Natural killer cell (primary cell): ENCODE measurements at regions not wholly inside any gene's neighbourhood (a gene's known extent, or its start where the extent isn't known, plus 50 kb on each side); places are given as distances from the start of the nearest gene placed in this dataset.

Experiments used
- ATAC-seq, 3 donors: fragments of 150-1000 bp in 2 of 3; fragments of 200-7000 bp in 1 of 3; cut with Tn5 transposase; 1 replicate in 1 of 3; 2 replicates in 2 of 3; pipeline ENCODE4 v1.10.0; 2021; ENCODE audit warnings: mild to moderate bottlenecking in 2 of 3, moderate library complexity in 2 of 3
- DNase-seq, 2 donors: peaks; one replicate each; pipeline versions ENCODE4 v3.0.0 to v3.0.0-alpha.2; 2013 to 2021; ENCODE audit warnings: mixed read lengths in 1 of 2
- H3K27ac ChIP-seq: one replicate; pipeline ENCODE4 v1.5.1; 2013; ENCODE audit warnings: mild to moderate bottlenecking, low read length
- H3K27me3 ChIP-seq: one replicate; pipeline ENCODE4 v1.6.1; 2013; ENCODE audit warnings: low read length; ENCODE audit not compliant: control insufficient read depth, insufficient read depth
- H3K36me3 ChIP-seq: one replicate; pipeline ENCODE4 v1.6.1; 2013; ENCODE audit warnings: low read length; ENCODE audit not compliant: control insufficient read depth, insufficient read depth
- H3K4me1 ChIP-seq: one replicate; pipeline ENCODE4 v1.6.1; 2013; ENCODE audit warnings: low read length; ENCODE audit not compliant: control insufficient read depth, insufficient read depth
- H3K4me3 ChIP-seq: one replicate; pipeline ENCODE4 v1.5.1; 2013; ENCODE audit warnings: low read length
- H3K9me3 ChIP-seq: one replicate; pipeline ENCODE4 v1.6.1; 2013; ENCODE audit warnings: low read length; ENCODE audit not compliant: control insufficient read depth, insufficient read depth
- H3K27ac Mint-ChIP-seq, 2 donors: one replicate each; pipeline ENCODE4 v1.8.0; 2022; ENCODE audit warnings: mild to moderate bottlenecking in 2 of 2, mixed read lengths in 2 of 2, moderate library complexity in 1 of 2
- H3K27me3 Mint-ChIP-seq, 2 donors: one replicate each; pipeline ENCODE4 v1.8.0; 2022; ENCODE audit warnings: low read depth in 2 of 2, mixed read lengths in 2 of 2
- H3K36me3 Mint-ChIP-seq: one replicate; pipeline ENCODE4 v1.8.0; 2022; ENCODE audit warnings: mixed read lengths
- H3K4me1 Mint-ChIP-seq, 2 donors: one replicate each; pipeline ENCODE4 v1.8.0; 2022; ENCODE audit warnings: mixed read lengths in 2 of 2
- H3K4me3 Mint-ChIP-seq: one replicate; pipeline ENCODE4 v1.8.0; 2022; ENCODE audit warnings: mild to moderate bottlenecking, moderate library complexity, mixed read lengths
- H3K9me3 Mint-ChIP-seq, 2 donors: one replicate each; pipeline ENCODE4 v1.8.0; 2022; ENCODE audit warnings: mixed read lengths in 2 of 2
- CTCF ChIP-seq: fragments of 200-600 bp; IDR thresholded peaks from one replicate; pipeline ENCODE4 v1.8.0; 2022; ENCODE audit warnings: antibody characterized with exemption
- WGBS: methylation state at CpG from one replicate; pipeline ENCODE4 v1.1.7; 2013; ENCODE audit warnings: missing lambda C conversion rate; ENCODE audit not compliant: insufficient coverage; 5-methylcytosine and 5-hydroxymethylcytosine counted together
- intact Hi-C: fragments of 100-400 bp; cut with micrococcal nuclease; formaldehyde crosslinking; loops from one replicate; pipeline ENCODE4 v1.14.2; 2022

- Histone ChIP-seq H3K36me3 (no peaks in the 10 kb centered on the region), H3K27ac (no peak overlapping the region), H3K27me3 (no peaks in the 10 kb centered on the region), H3K9me3 (no peaks in the 10 kb centered on the region), H3K4me3 (no peak overlapping the region), H3K4me1 (no peaks in the 10 kb centered on the region)
- ATAC-seq: no peak
- WGBS: 73% methylated on average over 4 of the region's 6 CpGs
- H3K4me1 Mint-ChIP-seq: no peaks in the 10 kb centered on the region
- no peak for DNase-seq
- TF ChIP-seq CTCF: no peak
- no peak overlapping the region for H3K4me3 Mint-ChIP-seq
- H3K27me3 Mint-ChIP-seq: no peaks in the 10 kb centered on the region
- H3K36me3 Mint-ChIP-seq: no peaks in the 10 kb centered on the region
- intact Hi-C loops: no loop called here
- no peak overlapping the region for H3K27ac Mint-ChIP-seq
- H3K9me3 Mint-ChIP-seq: peaks cover 0 to 5% of the 10 kb centered on the region in 2 donors
Measured at GRCh38 chr3:63089007-63089750, 188.9 kb upstream of the SYNPR start.

GRCh38 chr3:63089751-63090132, 188.4 kb upstream of the SYNPR start:
- H3K4me3 Mint-ChIP-seq: no peak overlapping the region
- Histone ChIP-seq H3K36me3 (no peaks in the 10 kb centered on the region), H3K27ac (no peak overlapping the region), H3K4me3 (no peak overlapping the region), H3K4me1 (no peaks in the 10 kb centered on the region), H3K27me3 (no peaks in the 10 kb centered on the region), H3K9me3 (no peaks in the 10 kb centered on the region)
- H3K9me3 Mint-ChIP-seq: peaks cover 0 to 5% of the 10 kb centered on the region in 2 donors
- DNase-seq: no peak
- 45% methylated on average over 1 of the region's 1 CpG for WGBS
- no peaks in the 10 kb centered on the region for H3K27me3 Mint-ChIP-seq
- intact Hi-C loops: no loop called here
- no peak for ATAC-seq
- H3K27ac Mint-ChIP-seq: no peak overlapping the region
- TF ChIP-seq CTCF: no peak
- H3K36me3 Mint-ChIP-seq: no peaks in the 10 kb centered on the region
- no peaks in the 10 kb centered on the region for H3K4me1 Mint-ChIP-seq

GRCh38 chr3:63090656-63091055, 187.5 kb upstream of the SYNPR start:
- no peaks in the 10 kb centered on the region for H3K36me3 ChIP-seq
- 60% methylated on average over 1 of the region's 2 CpGs for WGBS
- no peak overlapping the region for H3K4me3 ChIP-seq
- H3K9me3 Mint-ChIP-seq: peaks cover 0 to 5% of the 10 kb centered on the region in 2 donors
- no peaks in the 10 kb centered on the region for H3K27me3 ChIP-seq
- H3K27me3 Mint-ChIP-seq: no peaks in the 10 kb centered on the region
- DNase-seq (no peak), ATAC-seq (no peak)
- H3K4me1 Mint-ChIP-seq: no peaks in the 10 kb centered on the region
- H3K9me3 ChIP-seq: no peaks in the 10 kb centered on the region
- H3K4me1 ChIP-seq: no peaks in the 10 kb centered on the region
- no peak overlapping the region for H3K4me3 Mint-ChIP-seq
- no peak overlapping the region for H3K27ac ChIP-seq
- H3K27ac Mint-ChIP-seq: no peak overlapping the region
- no peaks in the 10 kb centered on the region for H3K36me3 Mint-ChIP-seq
- intact Hi-C loops: no loop called here
- no peak for TF ChIP-seq CTCF

GRCh38 chr3:63092515-63092914, 185.6 kb upstream of the SYNPR start:
- no peak overlapping the region for H3K27ac ChIP-seq
- no peaks in the 10 kb centered on the region for H3K36me3 ChIP-seq
- no peaks in the 10 kb centered on the region for H3K9me3 ChIP-seq
- no peaks in the 10 kb centered on the region for H3K27me3 ChIP-seq
- Mint-ChIP-seq H3K4me1 (no peaks in the 10 kb centered on the region), H3K36me3 (no peaks in the 10 kb centered on the region), H3K9me3 (peaks cover 5 to 6% of the 10 kb centered on the region in 2 donors), H3K4me3 (no peak overlapping the region), H3K27ac (no peak overlapping the region), H3K27me3 (no peaks in the 10 kb centered on the region)
- no peaks in the 10 kb centered on the region for H3K4me1 ChIP-seq
- intact Hi-C loops: no loop called here
- H3K4me3 ChIP-seq: no peak overlapping the region
- DNase-seq: no peak
- ATAC-seq: no peak
- WGBS: 57% methylated on average over 3 of the region's 5 CpGs
- no peak for TF ChIP-seq CTCF
